ENCODE measurements at regions not wholly inside any gene's neighbourhood (a gene's known extent, or its start where the extent isn't known, plus 50 kb on each side); places are given as distances from the start of the nearest gene placed in this dataset. TPM values are rescaled to one million over a fixed set of nuclear protein-coding genes. Genes with fewer than 3 reads are reported as not detected.

Small RNAs in the stretch of these regions (small RNA-seq; reads per million reads assigned to genes)
- not detected for gene RNA5SP279

All from fibroblast of villous mesenchyme (primary cell).